Keratinocyte (primary cell): ENCODE measurements at regions not wholly inside any gene's neighbourhood (a gene's known extent, or its start where the extent isn't known, plus 50 kb on each side); places are given as distances from the start of the nearest gene placed in this dataset.

Experiments
- DNase-seq: peaks from one replicate; pipeline ENCODE4 v3.0.0-alpha.2; 2011; ENCODE audit warnings: low read depth, missing footprints, low spot score
- FAIRE-seq: peaks from 2 replicates; lab custom pipeline; 2011; peaks lifted over from hg19 to GRCh38; lab: Jason Lieb, UNC
- H2AFZ ChIP-seq: 2 replicates; pipeline ENCODE4 v1.6.0; 2012; ENCODE audit warnings: low read length, control low read depth, inconsistent platforms; ENCODE audit not compliant: control insufficient read depth
- H3K27ac ChIP-seq: 2 replicates; pipeline ENCODE4 v1.5.1; 2011; ENCODE audit warnings: low read length; ENCODE audit not compliant: control insufficient read depth, insufficient read depth
- H3K27me3 ChIP-seq: 3 replicates; pipeline ENCODE4 v1.6.0; 2011; ENCODE audit warnings: low read length; ENCODE audit not compliant: control insufficient read depth, insufficient read depth; ENCODE audit errors: extremely low read depth
- H3K36me3 ChIP-seq, 2 experiments: 2 replicates in 1 of 2; 3 replicates in 1 of 2; pipeline ENCODE4 v1.5.1; 2011; ENCODE audit warnings: low read length in 2 of 2, mild to moderate bottlenecking in 1 of 2; ENCODE audit not compliant: control insufficient read depth in 2 of 2, insufficient read depth in 2 of 2; ENCODE audit errors: extremely low read depth in 1 of 2
- H3K4me1 ChIP-seq: 3 replicates; pipeline ENCODE4 v1.5.1; 2011; ENCODE audit warnings: low read length; ENCODE audit not compliant: control insufficient read depth, insufficient read depth; ENCODE audit errors: extremely low read depth
- H3K4me2 ChIP-seq: 3 replicates; pipeline ENCODE4 v1.6.0; 2011; ENCODE audit warnings: low read depth, low read length; ENCODE audit not compliant: control insufficient read depth, insufficient read depth; ENCODE audit errors: extremely low read depth
- H3K4me3 ChIP-seq, 3 experiments: fragments of 200-600 bp in 1 of 3; sonication (generic) in 1 of 3; 2 replicates in 2 of 3; 3 replicates in 1 of 3; pipeline ENCODE4 v1.5.1; 2011 to 2016; ENCODE audit warnings: low read length in 3 of 3, mild to moderate bottlenecking in 3 of 3, control low read depth in 2 of 3, inconsistent platforms in 1 of 3, low read depth in 1 of 3, mixed read lengths in 1 of 3, mixed run types in 1 of 3, moderate library complexity in 1 of 3; ENCODE audit not compliant: control insufficient read depth in 2 of 3, insufficient read depth in 2 of 3; ENCODE audit errors: extremely low read depth in 1 of 3
- H3K79me2 ChIP-seq: 2 replicates; pipeline ENCODE4 v1.6.0; 2012; ENCODE audit warnings: low read length; ENCODE audit not compliant: control insufficient read depth, insufficient read depth
- H3K9ac ChIP-seq: 3 replicates; pipeline ENCODE4 v1.6.0; 2011; ENCODE audit warnings: low read length; ENCODE audit not compliant: control insufficient read depth, insufficient read depth; ENCODE audit errors: extremely low read depth
- H3K9me1 ChIP-seq: 3 replicates; pipeline ENCODE4 v1.6.0; 2011; ENCODE audit warnings: low read length; ENCODE audit not compliant: control insufficient read depth, insufficient read depth; ENCODE audit errors: extremely low read depth
- H3K9me3 ChIP-seq: 2 replicates; pipeline ENCODE4 v1.5.1; 2012; ENCODE audit warnings: low read depth, low read length; ENCODE audit not compliant: control insufficient read depth
- H4K20me1 ChIP-seq: 3 replicates; pipeline ENCODE4 v1.6.0; 2011; ENCODE audit warnings: low read length; ENCODE audit not compliant: control insufficient read depth, insufficient read depth; ENCODE audit errors: extremely low read depth
- CTCF ChIP-seq, 3 experiments: IDR thresholded peaks in 1 of 3; conservative IDR thresholded peaks in 1 of 3; optimal IDR thresholded peaks in 1 of 3; 2 replicates in 2 of 3; 3 replicates in 1 of 3; pipeline versions ENCODE3 to v1.5.1; 2011; ENCODE audit warnings: low read length in 3 of 3, mild to moderate bottlenecking in 3 of 3, moderate library complexity in 2 of 3, control low read depth in 1 of 3, inconsistent platforms in 1 of 3; ENCODE audit not compliant: insufficient read depth in 2 of 3; ENCODE audit errors: extremely low read depth in 1 of 3
- EZH2 ChIP-seq: IDR thresholded peaks from one replicate; pipeline ENCODE4 v1.6.1; 2012; ENCODE audit warnings: inconsistent platforms, mild to moderate bottlenecking, low read length, moderate library complexity
- dilution Hi-C: fragments of 300-500 bp; cut with MboI; formaldehyde crosslinking; loops from one replicate; pipeline ENCODE4 v1.7.0; 2020; ENCODE audit warnings: low sequenced_read_pairs; ENCODE audit not compliant: extremely low pct_ligation_motif_present

DNA sequence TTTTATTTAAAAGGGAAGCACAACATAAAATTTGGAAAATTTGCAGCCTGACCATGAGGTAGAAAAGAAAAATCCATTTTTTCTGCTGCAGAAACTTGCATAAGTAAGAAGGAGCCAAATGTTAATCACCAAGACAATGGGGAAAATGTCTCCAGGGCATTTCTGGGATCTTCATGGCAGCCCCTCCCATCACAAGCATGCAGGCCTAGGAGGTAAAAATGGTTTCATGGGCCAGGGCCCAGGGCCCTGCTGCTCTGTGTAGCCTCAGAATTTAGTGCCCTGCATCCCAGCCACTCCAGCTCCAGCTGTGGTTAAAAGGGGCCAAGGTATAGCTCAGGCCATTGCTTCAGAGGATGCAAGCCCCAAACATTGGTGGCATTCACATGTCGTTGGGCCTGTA, 735.6 kb downstream of the GALC start:
- Histone ChIP-seq H3K9me3 (peaks cover 1% of the 10 kb centered on the region), H3K27ac (no peak overlapping the region), H3K27me3 (no peaks in the 10 kb centered on the region), H3K9me1 (no peaks in the 10 kb centered on the region), H3K9ac (no peak overlapping the region), H2AFZ (no peak overlapping the region), H3K4me1 (peaks cover 2% of the 10 kb centered on the region), H3K79me2 (no peaks in the 10 kb centered on the region), H3K36me3 (no peaks in the 10 kb centered on the region), H3K4me3 (no peak overlapping the region), H4K20me1 (no peaks in the 10 kb centered on the region), H3K4me2 (no peak overlapping the region)
- dilution Hi-C loops: no loop called here
- no peak for FAIRE-seq
- no peak for DNase-seq
- TF ChIP-seq CTCF (optimal IDR thresholded peaks at IDR 0.05 in 1 of 3, IDR thresholded peaks at IDR 0.05 in 1 of 3, conservative IDR thresholded peaks at IDR 0.05 in 1 of 3; ENCODE audit: extremely low read depth in 1 of 3, insufficient read depth in 2 of 3, low read length in 3 of 3): no peak
- TF ChIP-seq EZH2: no peak

DNA sequence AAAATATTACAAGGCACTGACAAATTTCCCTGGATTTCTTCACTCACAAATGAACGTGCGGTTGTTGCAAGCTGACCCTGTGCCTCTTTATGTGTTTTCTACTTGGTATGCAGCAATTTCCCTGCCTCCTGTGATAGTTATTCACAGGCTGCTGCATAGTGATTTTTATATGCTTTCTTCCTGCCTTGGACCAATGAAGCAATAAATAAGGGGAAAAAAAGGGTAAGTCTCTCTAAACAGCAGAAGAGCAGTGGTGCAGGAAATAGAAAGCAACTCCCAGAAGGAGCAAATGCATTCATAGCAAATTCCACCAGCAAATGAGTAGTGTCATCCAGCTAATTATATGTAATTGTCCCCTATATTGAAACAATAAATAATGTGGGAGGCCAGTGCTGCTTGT, 737.9 kb downstream of the GALC start:
- Histone ChIP-seq H3K27ac (no peak overlapping the region), H3K9ac (no peak overlapping the region), H2AFZ (no peak overlapping the region), H4K20me1 (no peaks in the 10 kb centered on the region), H3K4me2 (no peak overlapping the region), H3K4me3 (no peak overlapping the region), H3K9me3 (peaks cover 1% of the 10 kb centered on the region), H3K4me1 (no peaks in the 10 kb centered on the region), H3K36me3 (no peaks in the 10 kb centered on the region), H3K27me3 (no peaks in the 10 kb centered on the region), H3K9me1 (no peaks in the 10 kb centered on the region), H3K79me2 (no peaks in the 10 kb centered on the region)
- DNase-seq (no peak), FAIRE-seq (no peak)
- dilution Hi-C loops: no loop called here
- TF ChIP-seq EZH2: no peak
- no peak for TF ChIP-seq CTCF (optimal IDR thresholded peaks at IDR 0.05 in 1 of 3, IDR thresholded peaks at IDR 0.05 in 1 of 3, conservative IDR thresholded peaks at IDR 0.05 in 1 of 3; ENCODE audit: extremely low read depth in 1 of 3, insufficient read depth in 2 of 3, low read length in 3 of 3)
